ENCODE measurements at regions not wholly inside any gene's neighbourhood (a gene's known extent, or its start where the extent isn't known, plus 50 kb on each side); places are given as distances from the start of the nearest gene placed in this dataset.

GRCh38 chr3:150254309-150254708 is 153.8 kb upstream of the TSC22D2 start:
- no peak for ATAC-seq (ENCODE audit: poor library complexity)
- CTCF ChIA-PET, result interaction anchor here (0.7 kb wide), 1 partner anchor 558 kb away, joined by 3 read pairs; no protein-coding TSS in a partner anchor
- POLR2A ChIA-PET, result no interaction called here

GRCh38 chr3:150253622-150254021 is 154.5 kb upstream of the TSC22D2 start:
- no peak for TF ChIP-seq CTCF (IDR thresholded peaks at IDR 0.05)
- Histone ChIP-seq H3K27me3 (ENCODE audit: control insufficient read depth in 1 of 2, insufficient read depth in 2 of 2, low read length in 2 of 2) (no peaks in the 10 kb centered on the region), H3K27ac (ENCODE audit: low read depth in 1 of 2, low read length in 2 of 2) (no peak overlapping the region), H3K36me3 (ENCODE audit: insufficient read depth, low read length) (no peaks in the 10 kb centered on the region), H3K4me1 (ENCODE audit: insufficient read depth, low read length) (no peaks in the 10 kb centered on the region), H3K4me3 (ENCODE audit: low read length) (no peak overlapping the region), H3K9me3 (ENCODE audit: control insufficient read depth in 1 of 2, insufficient read depth in 1 of 2, low read length in 2 of 2) (no peaks in the 10 kb centered on the region)
- intact Hi-C loops (cut with DNase I, micrococcal nuclease), result no loop called here
- Mint-ChIP-seq H3K4me1 (ENCODE audit: low read depth) (no peaks in the 10 kb centered on the region), H3K27me3 (peaks cover 5% of the 10 kb centered on the region), H3K4me3 (no peak overlapping the region), H3K9me3 (no peaks in the 10 kb centered on the region), H3K27ac (no peak overlapping the region), H3K36me3 (ENCODE audit: low read depth) (no peaks in the 10 kb centered on the region)
- ATAC-seq (ENCODE audit: poor library complexity) (no peak), DNase-seq (peak in 1 of 14 experiments; percentile 5)
- ChIA-PET CTCF (no interaction called here), POLR2A (no interaction called here)

More at GRCh38 chr3:150254309-150254708, 153.8 kb upstream of the TSC22D2 start:
- Mint-ChIP-seq H3K27me3 (peaks cover 5% of the 10 kb centered on the region), H3K9me3 (no peaks in the 10 kb centered on the region), H3K4me3 (no peak overlapping the region), H3K36me3 (ENCODE audit: low read depth) (no peaks in the 10 kb centered on the region), H3K4me1 (ENCODE audit: low read depth) (no peaks in the 10 kb centered on the region), H3K27ac (no peak overlapping the region)
- Histone ChIP-seq H3K4me3 (ENCODE audit: low read length) (no peak overlapping the region), H3K27ac (ENCODE audit: low read depth in 1 of 2, low read length in 2 of 2) (no peak overlapping the region), H3K9me3 (ENCODE audit: control insufficient read depth in 1 of 2, insufficient read depth in 1 of 2, low read length in 2 of 2) (no peaks in the 10 kb centered on the region), H3K27me3 (ENCODE audit: control insufficient read depth in 1 of 2, insufficient read depth in 2 of 2, low read length in 2 of 2) (no peaks in the 10 kb centered on the region), H3K4me1 (ENCODE audit: insufficient read depth, low read length) (no peaks in the 10 kb centered on the region), H3K36me3 (ENCODE audit: insufficient read depth, low read length) (no peaks in the 10 kb centered on the region)
- DNase-seq, result no peak
- intact Hi-C loops (cut with DNase I, micrococcal nuclease), result no loop called here
- no peak for TF ChIP-seq CTCF (IDR thresholded peaks at IDR 0.05)

GRCh38 chr3:150252462-150252861 is 155.6 kb upstream of the TSC22D2 start:
- CTCF ChIA-PET, result no interaction called here

More at GRCh38 chr3:150252462-150252861, 155.6 kb upstream of the TSC22D2 start:
- H3K27ac ChIP-seq (ENCODE audit: low read depth in 1 of 2, low read length in 2 of 2), result no peak overlapping the region
- Mint-ChIP-seq H3K27me3 (peaks cover 12% of the 10 kb centered on the region), H3K36me3 (ENCODE audit: low read depth) (no peaks in the 10 kb centered on the region), H3K9me3 (no peaks in the 10 kb centered on the region), H3K4me3 (no peak overlapping the region), H3K27ac (no peak overlapping the region), H3K4me1 (ENCODE audit: low read depth) (no peaks in the 10 kb centered on the region)
- no peaks in the 10 kb centered on the region for H3K9me3 ChIP-seq (ENCODE audit: control insufficient read depth in 1 of 2, insufficient read depth in 1 of 2, low read length in 2 of 2)
- DNase-seq, result no peak
- no peaks in the 10 kb centered on the region for H3K4me1 ChIP-seq (ENCODE audit: insufficient read depth, low read length)
- H3K27me3 ChIP-seq (ENCODE audit: control insufficient read depth in 1 of 2, insufficient read depth in 2 of 2, low read length in 2 of 2), result no peaks in the 10 kb centered on the region
- POLR2A ChIA-PET, result interaction anchor here (0.6 kb wide), 1 partner anchor 96 kb away, joined by 3 read pairs; no protein-coding TSS in a partner anchor
- no peak for ATAC-seq (ENCODE audit: poor library complexity)
- no peak for TF ChIP-seq CTCF (IDR thresholded peaks at IDR 0.05)
- no peak overlapping the region for H3K4me3 ChIP-seq (ENCODE audit: low read length)
- no peaks in the 10 kb centered on the region for H3K36me3 ChIP-seq (ENCODE audit: insufficient read depth, low read length)
- intact Hi-C loops (cut with DNase I, micrococcal nuclease), result no loop called here
